ENCODE measurements at regions not wholly inside any gene's neighbourhood (a gene's known extent, or its start where the extent isn't known, plus 50 kb on each side); places are given as distances from the start of the nearest gene placed in this dataset.

GRCh38 chr18:29648891-29649290 is 1393.7 kb downstream of the DSC3 start:
- H3K4me2 ChIP-seq (ENCODE audit: insufficient read depth, low read length) = no peak overlapping the region
- ATAC-seq (ENCODE audit: insufficient read depth, low read depth) = no peak

GRCh38 chr18:29647700-29648099 is 1394.8 kb downstream of the DSC3 start:
- no peak for ATAC-seq (ENCODE audit: insufficient read depth, low read depth)
- no peaks in the 10 kb centered on the region for H3K36me3 ChIP-seq (ENCODE audit: insufficient read depth, low read length)
- no peak overlapping the region for H3K27ac ChIP-seq (ENCODE audit: low read length)
- no peak overlapping the region for H3K9ac ChIP-seq (ENCODE audit: low read depth, low read length)
- H4K20me1 ChIP-seq (ENCODE audit: insufficient read depth, low read length) = no peaks in the 10 kb centered on the region
- DNase-seq = no peak
- TF ChIP-seq CTCF (IDR thresholded peaks at IDR 0.05; ENCODE audit: borderline replicate concordance, extremely low read depth, low read length, poor library complexity, severe bottlenecking) (no peak), EZH2 (IDR thresholded peaks at IDR 0.05; ENCODE audit: borderline replicate concordance, low read depth, low read length, severe bottlenecking) (no peak)
- H3K79me2 ChIP-seq (ENCODE audit: insufficient read depth, low read length) = no peaks in the 10 kb centered on the region
- no peak overlapping the region for H3K4me2 ChIP-seq (ENCODE audit: insufficient read depth, low read length)
- H2AFZ ChIP-seq (ENCODE audit: low read depth, low read length) = no peak overlapping the region
- H3K9me3 ChIP-seq (ENCODE audit: insufficient read depth, low read length, severe bottlenecking) = no peaks in the 10 kb centered on the region
- no peak overlapping the region for H3K4me3 ChIP-seq (ENCODE audit: low read depth in 1 of 2, low read length in 2 of 2)
- H3K4me1 ChIP-seq (ENCODE audit: insufficient read depth, low read length) = no peaks in the 10 kb centered on the region
- no peaks in the 10 kb centered on the region for H3K27me3 ChIP-seq (ENCODE audit: insufficient read depth, low read length, poor library complexity)

More at GRCh38 chr18:29648891-29649290, 1393.7 kb downstream of the DSC3 start:
- Histone ChIP-seq H3K27me3 (ENCODE audit: insufficient read depth, low read length, poor library complexity) (no peaks in the 10 kb centered on the region), H3K9me3 (ENCODE audit: insufficient read depth, low read length, severe bottlenecking) (no peaks in the 10 kb centered on the region), H2AFZ (ENCODE audit: low read depth, low read length) (no peak overlapping the region), H3K79me2 (ENCODE audit: insufficient read depth, low read length) (no peaks in the 10 kb centered on the region), H3K27ac (ENCODE audit: low read length) (no peak overlapping the region), H3K4me1 (ENCODE audit: insufficient read depth, low read length) (no peaks in the 10 kb centered on the region), H3K4me3 (ENCODE audit: low read depth in 1 of 2, low read length in 2 of 2) (no peak overlapping the region), H3K36me3 (ENCODE audit: insufficient read depth, low read length) (no peaks in the 10 kb centered on the region), H4K20me1 (ENCODE audit: insufficient read depth, low read length) (no peaks in the 10 kb centered on the region), H3K9ac (ENCODE audit: low read depth, low read length) (no peak overlapping the region)
- TF ChIP-seq EZH2 (IDR thresholded peaks at IDR 0.05; ENCODE audit: borderline replicate concordance, low read depth, low read length, severe bottlenecking) = no peak
- no peak for TF ChIP-seq CTCF (IDR thresholded peaks at IDR 0.05; ENCODE audit: borderline replicate concordance, extremely low read depth, low read length, poor library complexity, severe bottlenecking)
- no peak for DNase-seq

- H3K27ac ChIP-seq (ENCODE audit: low read length) = no peak overlapping the region
- H3K4me3 ChIP-seq (ENCODE audit: low read depth in 1 of 2, low read length in 2 of 2) = no peak overlapping the region
- H3K9ac ChIP-seq (ENCODE audit: low read depth, low read length) = no peak overlapping the region
- H3K27me3 ChIP-seq (ENCODE audit: insufficient read depth, low read length, poor library complexity) = no peaks in the 10 kb centered on the region
- ATAC-seq (ENCODE audit: insufficient read depth, low read depth) = no peak
- H2AFZ ChIP-seq (ENCODE audit: low read depth, low read length) = no peak overlapping the region
- no peak overlapping the region for H3K4me2 ChIP-seq (ENCODE audit: insufficient read depth, low read length)
- TF ChIP-seq CTCF (IDR thresholded peaks at IDR 0.05; ENCODE audit: borderline replicate concordance, extremely low read depth, low read length, poor library complexity, severe bottlenecking) (no peak), EZH2 (IDR thresholded peaks at IDR 0.05; ENCODE audit: borderline replicate concordance, low read depth, low read length, severe bottlenecking) (no peak)
- H4K20me1 ChIP-seq (ENCODE audit: insufficient read depth, low read length) = no peaks in the 10 kb centered on the region
- H3K4me1 ChIP-seq (ENCODE audit: insufficient read depth, low read length) = no peaks in the 10 kb centered on the region
- no peaks in the 10 kb centered on the region for H3K79me2 ChIP-seq (ENCODE audit: insufficient read depth, low read length)
- H3K36me3 ChIP-seq (ENCODE audit: insufficient read depth, low read length) = no peaks in the 10 kb centered on the region
- H3K9me3 ChIP-seq (ENCODE audit: insufficient read depth, low read length, severe bottlenecking) = no peaks in the 10 kb centered on the region
- no peak for DNase-seq
Observed at GRCh38 chr18:29644276-29644675, 1398.3 kb downstream of the DSC3 start.

- no peaks in the 10 kb centered on the region for H3K4me1 ChIP-seq (ENCODE audit: insufficient read depth, low read length)
- H3K36me3 ChIP-seq (ENCODE audit: insufficient read depth, low read length) = no peaks in the 10 kb centered on the region
- ATAC-seq (ENCODE audit: insufficient read depth, low read depth) = no peak
- no peaks in the 10 kb centered on the region for H3K9me3 ChIP-seq (ENCODE audit: insufficient read depth, low read length, severe bottlenecking)
- H4K20me1 ChIP-seq (ENCODE audit: insufficient read depth, low read length) = no peaks in the 10 kb centered on the region
- DNase-seq = no peak
- no peak overlapping the region for H3K4me3 ChIP-seq (ENCODE audit: low read depth in 1 of 2, low read length in 2 of 2)
- H3K9ac ChIP-seq (ENCODE audit: low read depth, low read length) = no peak overlapping the region
- no peaks in the 10 kb centered on the region for H3K27me3 ChIP-seq (ENCODE audit: insufficient read depth, low read length, poor library complexity)
- H2AFZ ChIP-seq (ENCODE audit: low read depth, low read length) = no peak overlapping the region
- no peak overlapping the region for H3K4me2 ChIP-seq (ENCODE audit: insufficient read depth, low read length)
- H3K27ac ChIP-seq (ENCODE audit: low read length) = no peak overlapping the region
- TF ChIP-seq CTCF (IDR thresholded peaks at IDR 0.05; ENCODE audit: borderline replicate concordance, extremely low read depth, low read length, poor library complexity, severe bottlenecking) (no peak), EZH2 (IDR thresholded peaks at IDR 0.05; ENCODE audit: borderline replicate concordance, low read depth, low read length, severe bottlenecking) (no peak)
- no peaks in the 10 kb centered on the region for H3K79me2 ChIP-seq (ENCODE audit: insufficient read depth, low read length)
Observed at GRCh38 chr18:29629493-29630036, 1413.0 kb downstream of the DSC3 start.
